GM12875 (cell line): ENCODE measurements at regions not wholly inside any gene's neighbourhood (a gene's known extent, or its start where the extent isn't known, plus 50 kb on each side); places are given as distances from the start of the nearest gene placed in this dataset.

ENCODE experiments used
- H3K4me3 ChIP-seq: one replicate; pipeline ENCODE4 v1.5.1; 2011; ENCODE audit warnings: low read depth, low read length, control low read depth
- CTCF ChIP-seq: IDR thresholded peaks from 2 replicates; pipeline ENCODE4 v1.5.1; 2011; ENCODE audit warnings: low read depth, mild to moderate bottlenecking, control low read depth, inconsistent platforms, low read length, moderate library complexity, borderline replicate concordance; ENCODE audit not compliant: insufficient read depth

- no peak for TF ChIP-seq CTCF
Observed at GRCh38 chr2:11097038-11097720, 58.1 kb upstream of the SLC66A3 start.

DNA sequence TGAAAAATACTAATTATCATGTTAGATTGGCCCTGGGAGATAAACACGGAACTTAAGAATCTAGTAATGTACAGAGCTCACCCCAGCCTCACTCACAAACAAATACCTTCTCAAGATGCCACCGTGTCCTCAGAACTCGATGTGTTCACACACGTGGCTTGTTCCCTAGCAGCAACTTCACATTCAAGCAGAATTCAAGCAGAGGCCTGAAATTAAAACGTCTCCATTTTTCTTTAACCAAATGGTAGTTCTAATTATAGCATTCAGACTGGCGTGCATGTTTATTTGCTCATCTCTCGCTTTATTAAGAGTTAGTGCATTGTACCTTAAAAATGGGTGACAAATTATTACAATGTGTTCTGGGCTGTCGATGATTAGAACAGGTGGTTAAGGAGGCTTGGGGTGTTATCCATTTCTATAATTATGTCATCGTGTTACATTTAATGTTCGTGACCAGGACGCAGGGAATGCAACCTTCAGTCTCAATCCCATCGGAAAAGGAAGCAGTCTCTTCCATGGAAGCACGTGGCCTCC lies 57.3 kb upstream of the SLC66A3 start:
- TF ChIP-seq CTCF, result no peak
- H3K4me3 ChIP-seq, result no peak overlapping the region

More at GRCh38 chr2:11097038-11097720, 58.1 kb upstream of the SLC66A3 start:
- H3K4me3 ChIP-seq, result no peak overlapping the region

GRCh38 chr2:11099122-11100065 lies 55.9 kb upstream of the SLC66A3 start:
- H3K4me3 ChIP-seq, result no peak overlapping the region
- 0 out of 2 replicates have a peak, but pooled peaks have one; percentile 36 for TF ChIP-seq CTCF

GRCh38 chr2:11100130-11100529 lies 55.1 kb upstream of the SLC66A3 start:
- TF ChIP-seq CTCF, result no peak
- no peak overlapping the region for H3K4me3 ChIP-seq

DNA sequence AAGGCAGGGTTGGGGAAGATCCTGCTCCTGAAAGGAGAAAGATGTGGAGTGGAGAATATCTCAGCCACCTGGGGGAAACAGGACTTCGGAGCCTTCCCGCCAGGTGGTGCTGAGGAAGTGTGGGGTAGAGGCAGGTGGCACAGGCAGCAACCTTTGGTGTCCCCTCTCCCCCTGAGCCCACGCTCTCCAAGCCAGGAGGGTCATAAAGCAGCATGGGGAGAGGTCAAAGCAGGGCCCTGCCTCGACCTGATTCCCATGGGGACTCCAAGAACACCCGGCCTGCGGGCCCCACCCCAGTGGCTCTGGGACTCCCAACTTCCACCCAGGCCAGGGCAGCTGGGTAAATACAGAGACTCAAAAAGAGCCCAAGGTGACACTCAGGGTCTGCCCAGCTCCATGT lies 54.3 kb upstream of the SLC66A3 start:
- H3K4me3 ChIP-seq, result no peak overlapping the region
- no peak for TF ChIP-seq CTCF

- TF ChIP-seq CTCF, result no peak
- H3K4me3 ChIP-seq, result no peak overlapping the region
Observed at GRCh38 chr2:11101430-11101829, 53.8 kb upstream of the SLC66A3 start.
